Gastrocnemius medialis (tissue), 4 donors: ENCODE measurements at regions not wholly inside any gene's neighbourhood (a gene's known extent, or its start where the extent isn't known, plus 50 kb on each side); places are given as distances from the start of the nearest gene placed in this dataset.

ENCODE experiments used
- POLR2A ChIP-seq, 2 donors: fragments of 450-650 bp; IDR thresholded peaks; one replicate each; pipeline ENCODE4 v1.6.1; 2017; ENCODE audit warnings: antibody characterized with exemption in 2 of 2, mild to moderate bottlenecking in 2 of 2, moderate library complexity in 2 of 2
- TF ChIP-seq, protein P1 (sequence below), 5 experiments: fragments of 450-650 bp in 3 of 5; fragments of 200-600 bp in 2 of 5; sonication (generic) in 2 of 5; IDR thresholded peaks in 4 of 5; conservative IDR thresholded peaks in 1 of 5; 1 replicate in 4 of 5; 2 replicates in 1 of 5; pipeline ENCODE4 v1.5.1; 2016 to 2019; ENCODE audit warnings: antibody characterized with exemption in 5 of 5, mild to moderate bottlenecking in 3 of 5, moderate library complexity in 3 of 5

DNA sequence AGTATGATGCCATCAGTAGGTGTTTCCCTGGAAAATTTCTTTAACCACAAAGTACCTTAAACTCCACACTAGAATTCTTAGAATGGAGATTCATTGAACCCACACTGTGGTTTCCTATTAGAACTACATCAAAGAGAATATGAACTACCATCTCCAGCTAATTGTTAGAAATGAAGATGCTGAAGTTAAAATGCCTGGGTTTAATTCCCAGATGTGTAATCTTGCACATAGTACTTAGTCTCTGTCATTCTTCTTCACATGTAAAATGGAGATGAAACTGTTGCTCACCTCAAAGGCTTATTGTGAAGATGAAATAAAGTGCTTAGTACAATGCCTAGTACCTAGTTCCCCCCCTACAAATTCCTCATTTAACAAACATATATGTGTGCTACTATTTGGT lies 303.3 kb upstream of the CCNG1 start:
- TF ChIP-seq, protein P1, sequence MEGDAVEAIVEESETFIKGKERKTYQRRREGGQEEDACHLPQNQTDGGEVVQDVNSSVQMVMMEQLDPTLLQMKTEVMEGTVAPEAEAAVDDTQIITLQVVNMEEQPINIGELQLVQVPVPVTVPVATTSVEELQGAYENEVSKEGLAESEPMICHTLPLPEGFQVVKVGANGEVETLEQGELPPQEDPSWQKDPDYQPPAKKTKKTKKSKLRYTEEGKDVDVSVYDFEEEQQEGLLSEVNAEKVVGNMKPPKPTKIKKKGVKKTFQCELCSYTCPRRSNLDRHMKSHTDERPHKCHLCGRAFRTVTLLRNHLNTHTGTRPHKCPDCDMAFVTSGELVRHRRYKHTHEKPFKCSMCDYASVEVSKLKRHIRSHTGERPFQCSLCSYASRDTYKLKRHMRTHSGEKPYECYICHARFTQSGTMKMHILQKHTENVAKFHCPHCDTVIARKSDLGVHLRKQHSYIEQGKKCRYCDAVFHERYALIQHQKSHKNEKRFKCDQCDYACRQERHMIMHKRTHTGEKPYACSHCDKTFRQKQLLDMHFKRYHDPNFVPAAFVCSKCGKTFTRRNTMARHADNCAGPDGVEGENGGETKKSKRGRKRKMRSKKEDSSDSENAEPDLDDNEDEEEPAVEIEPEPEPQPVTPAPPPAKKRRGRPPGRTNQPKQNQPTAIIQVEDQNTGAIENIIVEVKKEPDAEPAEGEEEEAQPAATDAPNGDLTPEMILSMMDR (IDR thresholded peaks at IDR 0.05 in 4 of 5, conservative IDR thresholded peaks at IDR 0.05 in 1 of 5): no peak
- TF ChIP-seq POLR2A (IDR thresholded peaks at IDR 0.05): no peak
